Adrenal gland (tissue), 5 donors: ENCODE measurements at regions not wholly inside any gene's neighbourhood (a gene's known extent, or its start where the extent isn't known, plus 50 kb on each side); places are given as distances from the start of the nearest gene placed in this dataset.

Source experiments
- CTCF ChIP-seq, 6 experiments: fragments of 450-650 bp in 4 of 6; fragments of 200-600 bp in 2 of 6; sonication (generic) in 1 of 6; IDR thresholded peaks; 1 replicate in 5 of 6; 2 replicates in 1 of 6; pipeline versions ENCODE4 v1.5.1 to v1.8.0; 2016 to 2021; ENCODE audit warnings: antibody characterized with exemption in 6 of 6, mild to moderate bottlenecking in 2 of 6, moderate library complexity in 1 of 6
- POLR2A ChIP-seq, 2 donors: fragments of 450-650 bp; IDR thresholded peaks; one replicate each; pipeline ENCODE4 v1.6.1; 2017; ENCODE audit warnings: antibody characterized with exemption in 2 of 2, mild to moderate bottlenecking in 2 of 2, moderate library complexity in 1 of 2
- donor health status: DM: no; HTN: no; CAD: no.

DNA sequence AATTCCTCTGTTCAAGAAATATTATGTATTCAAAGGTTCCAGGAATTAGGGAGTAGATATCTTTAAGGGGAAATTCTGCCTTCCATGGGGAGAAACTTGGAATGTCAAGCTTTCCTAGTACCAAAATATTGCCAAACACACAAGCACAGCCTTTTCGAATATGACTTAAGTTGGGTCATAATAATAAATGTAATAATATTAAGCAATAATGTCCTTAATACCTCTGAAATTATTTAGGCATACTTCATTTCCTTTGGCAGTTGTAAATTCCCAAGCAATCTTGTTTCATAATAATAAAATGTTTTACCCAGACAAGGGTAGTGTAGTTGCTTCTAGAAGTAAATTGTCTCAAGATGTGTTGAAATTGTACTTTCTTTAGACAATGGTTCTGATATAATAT lies 630.3 kb upstream of the CDH18 start:
- no peak for TF ChIP-seq CTCF (IDR thresholded peaks at IDR 0.05)
- no peak for TF ChIP-seq POLR2A (IDR thresholded peaks at IDR 0.05)
